AG10803 (cell line): ENCODE measurements at regions not wholly inside any gene's neighbourhood (a gene's known extent, or its start where the extent isn't known, plus 50 kb on each side); places are given as distances from the start of the nearest gene placed in this dataset.

Source experiments
- DNase-seq: peaks from one replicate; pipeline ENCODE4 v3.0.0; 2010; ENCODE audit warnings: low read depth
- H3K4me3 ChIP-seq: 2 replicates; pipeline ENCODE4 v1.5.1; 2011; ENCODE audit warnings: mild to moderate bottlenecking, low read length, control low read depth
- TF ChIP-seq, protein P1 (sequence below): conservative IDR thresholded peaks from 2 replicates; pipeline ENCODE4 v1.5.1; 2011; ENCODE audit warnings: mild to moderate bottlenecking, low read length, control low read depth, inconsistent platforms

- TF ChIP-seq, protein P1, sequence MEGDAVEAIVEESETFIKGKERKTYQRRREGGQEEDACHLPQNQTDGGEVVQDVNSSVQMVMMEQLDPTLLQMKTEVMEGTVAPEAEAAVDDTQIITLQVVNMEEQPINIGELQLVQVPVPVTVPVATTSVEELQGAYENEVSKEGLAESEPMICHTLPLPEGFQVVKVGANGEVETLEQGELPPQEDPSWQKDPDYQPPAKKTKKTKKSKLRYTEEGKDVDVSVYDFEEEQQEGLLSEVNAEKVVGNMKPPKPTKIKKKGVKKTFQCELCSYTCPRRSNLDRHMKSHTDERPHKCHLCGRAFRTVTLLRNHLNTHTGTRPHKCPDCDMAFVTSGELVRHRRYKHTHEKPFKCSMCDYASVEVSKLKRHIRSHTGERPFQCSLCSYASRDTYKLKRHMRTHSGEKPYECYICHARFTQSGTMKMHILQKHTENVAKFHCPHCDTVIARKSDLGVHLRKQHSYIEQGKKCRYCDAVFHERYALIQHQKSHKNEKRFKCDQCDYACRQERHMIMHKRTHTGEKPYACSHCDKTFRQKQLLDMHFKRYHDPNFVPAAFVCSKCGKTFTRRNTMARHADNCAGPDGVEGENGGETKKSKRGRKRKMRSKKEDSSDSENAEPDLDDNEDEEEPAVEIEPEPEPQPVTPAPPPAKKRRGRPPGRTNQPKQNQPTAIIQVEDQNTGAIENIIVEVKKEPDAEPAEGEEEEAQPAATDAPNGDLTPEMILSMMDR: no peak
- DNase-seq: peak; percentile 21
- no peak overlapping the region for H3K4me3 ChIP-seq
Observed at GRCh38 chr11:92295175-92296137, 70.8 kb downstream of the FAT3 start.

DNA sequence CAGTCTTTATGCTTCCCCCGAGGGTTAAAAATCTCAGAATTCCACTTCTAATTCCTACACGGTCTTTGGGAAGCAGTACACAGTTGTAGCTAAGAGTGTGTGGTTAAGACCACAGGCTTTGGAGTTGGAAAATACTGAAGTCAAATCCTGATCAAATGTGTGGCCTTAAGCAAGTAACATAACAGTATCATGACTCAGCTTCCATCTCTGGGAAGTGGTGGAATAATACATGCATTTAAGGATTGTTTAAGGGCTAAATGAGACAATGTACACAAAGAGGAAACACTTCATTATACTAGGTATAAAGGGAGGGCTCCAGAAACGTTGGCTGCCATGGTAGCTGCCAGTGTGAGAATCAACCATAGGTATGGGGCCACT lies 71.5 kb downstream of the FAT3 start:
- TF ChIP-seq, protein P1: no peak
- DNase-seq: peak; percentile 64
- no peak overlapping the region for H3K4me3 ChIP-seq

DNA sequence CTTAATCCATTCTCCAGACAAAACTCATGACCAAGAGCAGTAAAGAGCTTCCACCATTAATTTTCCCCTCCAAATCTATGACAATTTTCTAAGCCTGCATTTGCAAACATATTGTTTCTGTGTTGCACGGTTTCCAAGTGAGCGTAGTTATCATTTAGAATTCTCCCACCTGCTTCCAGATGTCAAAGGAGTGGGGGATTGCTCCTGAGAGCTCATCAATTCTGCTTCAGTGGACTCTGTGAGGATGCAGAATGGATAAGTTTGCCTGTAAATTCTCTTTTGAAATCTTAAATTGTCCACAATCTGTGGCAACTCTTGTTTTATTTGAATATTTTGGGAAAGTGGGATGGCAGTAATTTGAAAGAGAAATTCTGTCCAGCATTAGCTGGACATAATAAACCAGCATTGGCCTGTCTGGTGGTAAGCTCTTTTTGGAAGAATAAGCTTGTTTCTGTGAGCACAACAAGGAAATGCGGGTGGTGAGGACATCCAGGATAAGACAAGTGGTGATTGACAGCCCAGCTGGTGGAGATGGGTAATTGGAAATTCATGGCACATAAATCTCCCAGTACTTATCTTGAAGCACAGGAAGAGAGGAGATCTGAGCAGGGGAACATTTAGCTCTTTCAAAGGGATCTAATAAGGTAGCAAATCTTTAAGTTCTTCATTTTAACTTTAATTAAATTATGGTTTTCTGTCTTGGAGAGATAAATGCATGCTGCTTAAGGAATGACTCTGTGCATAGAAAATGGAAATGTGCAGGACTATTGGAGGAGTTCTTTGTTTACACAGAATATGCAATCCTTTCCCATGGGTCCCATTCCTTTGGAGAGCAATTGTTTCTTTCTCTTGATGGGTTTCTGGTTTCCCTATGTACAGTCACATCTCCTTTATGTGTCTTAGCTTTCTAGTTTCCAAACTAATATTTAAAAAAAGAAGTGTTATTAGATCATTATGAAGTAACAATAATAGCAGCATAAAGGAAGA lies 73.2 kb downstream of the FAT3 start:
- no peak for DNase-seq
- no peak overlapping the region for H3K4me3 ChIP-seq
- TF ChIP-seq, protein P1: no peak

DNA sequence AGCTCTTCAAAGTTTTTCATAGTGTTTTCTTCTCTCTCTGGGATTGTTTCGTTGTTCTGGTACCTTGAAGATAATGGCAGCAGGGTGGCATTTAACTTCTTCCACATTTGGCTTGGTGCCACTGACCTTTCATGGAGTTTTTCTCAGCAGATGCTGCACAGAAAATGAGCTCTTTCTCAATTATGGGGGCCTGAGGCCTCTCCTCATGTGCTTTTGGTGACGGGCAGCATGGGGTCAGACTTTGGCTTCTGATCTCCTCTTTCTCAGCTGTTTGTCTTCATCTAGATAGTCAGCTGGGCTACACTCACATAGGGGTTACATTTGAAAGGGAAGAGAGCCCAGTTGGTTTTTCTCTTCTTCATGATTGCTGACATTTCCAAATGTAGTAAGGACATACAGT lies 76.3 kb downstream of the FAT3 start:
- TF ChIP-seq, protein P1: no peak
- no peak for DNase-seq
- H3K4me3 ChIP-seq: no peak overlapping the region

DNA sequence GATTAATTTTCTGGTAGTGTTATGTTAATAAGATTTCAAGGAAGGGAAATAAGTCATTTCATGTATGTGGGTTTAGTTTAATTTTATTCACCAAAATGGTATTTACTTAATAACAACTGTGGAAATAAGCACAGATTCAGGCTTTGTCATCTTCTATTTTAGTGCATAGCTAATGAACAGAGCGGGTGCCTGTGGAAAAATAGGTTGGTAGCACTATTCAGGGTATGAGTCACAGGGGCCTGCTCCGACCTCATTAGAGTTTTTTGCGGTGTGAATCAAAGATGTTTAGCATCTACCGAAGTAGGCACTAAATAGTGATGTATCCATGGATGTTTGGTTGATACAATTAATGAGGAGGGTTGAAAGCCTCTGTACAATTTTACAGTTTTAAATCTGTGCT lies 78.2 kb downstream of the FAT3 start:
- TF ChIP-seq, protein P1: no peak
- no peak overlapping the region for H3K4me3 ChIP-seq
- peak; percentile 41 for DNase-seq

DNA sequence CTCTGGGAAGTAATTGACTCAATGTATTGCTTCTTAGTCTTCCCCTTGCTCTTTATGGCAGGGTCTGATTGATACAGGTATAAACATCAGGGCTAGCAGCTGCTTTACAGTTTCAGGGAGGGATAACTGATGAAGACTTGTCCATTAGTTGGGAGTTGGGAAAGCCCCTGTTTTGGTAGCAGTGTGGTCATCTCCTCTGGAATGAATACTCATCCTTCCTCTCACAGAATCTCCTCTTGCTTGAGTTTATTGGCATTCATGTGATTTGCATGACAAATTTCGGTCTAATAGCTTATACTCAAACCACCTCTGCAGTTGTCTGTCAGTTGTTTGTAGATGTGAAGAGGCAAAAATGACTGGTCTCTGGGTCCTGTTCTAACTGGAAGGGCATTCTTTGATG lies 79.7 kb downstream of the FAT3 start:
- TF ChIP-seq, protein P1: no peak
- no peak overlapping the region for H3K4me3 ChIP-seq
- DNase-seq: no peak
